GM18873 (cell line): ENCODE measurements at regions not wholly inside any gene's neighbourhood (a gene's known extent, or its start where the extent isn't known, plus 50 kb on each side); places are given as distances from the start of the nearest gene placed in this dataset.

Source experiments
- ATAC-seq: cut with Tn5 transposase; IDR thresholded peaks from one replicate; pipeline ENCODE4 v1.9.1; 2021; ENCODE audit warnings: mild to moderate bottlenecking, moderate library complexity, moderate number of reproducible peaks; ENCODE audit not compliant: unreplicated experiment, low FRiP score

- ATAC-seq: no peak
Measured at GRCh38 chr5:30957591-30957990, 235.9 kb upstream of the CDH6 start.

GRCh38 chr5:30956251-30956650 lies 237.2 kb upstream of the CDH6 start:
- ATAC-seq: no peak

- no peak for ATAC-seq
Measured at GRCh38 chr5:30937070-30937469, 256.4 kb upstream of the CDH6 start.

GRCh38 chr5:30933599-30933998 lies 259.9 kb upstream of the CDH6 start:
- no peak for ATAC-seq

- no peak for ATAC-seq
Measured at GRCh38 chr5:30932273-30933017, 261.0 kb upstream of the CDH6 start.

DNA sequence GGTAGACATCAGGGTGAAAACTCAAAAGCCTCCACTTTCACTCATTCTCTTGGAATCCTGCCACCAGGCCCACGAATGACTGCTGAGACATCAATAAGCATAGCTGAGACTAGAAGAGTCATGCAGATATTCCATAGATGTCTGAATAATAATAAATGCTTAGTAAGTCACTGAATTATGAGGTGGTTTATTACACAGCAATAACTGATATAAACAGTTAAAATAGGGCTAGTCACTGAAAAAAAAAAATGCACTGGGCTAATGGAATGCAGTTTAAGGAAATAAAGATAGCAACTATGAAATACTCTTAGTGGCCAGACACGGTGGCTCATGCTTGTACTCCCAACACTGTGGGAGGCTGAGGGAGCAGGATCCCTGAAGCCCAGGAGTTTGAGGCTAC lies 262.8 kb upstream of the CDH6 start:
- no peak for ATAC-seq

DNA sequence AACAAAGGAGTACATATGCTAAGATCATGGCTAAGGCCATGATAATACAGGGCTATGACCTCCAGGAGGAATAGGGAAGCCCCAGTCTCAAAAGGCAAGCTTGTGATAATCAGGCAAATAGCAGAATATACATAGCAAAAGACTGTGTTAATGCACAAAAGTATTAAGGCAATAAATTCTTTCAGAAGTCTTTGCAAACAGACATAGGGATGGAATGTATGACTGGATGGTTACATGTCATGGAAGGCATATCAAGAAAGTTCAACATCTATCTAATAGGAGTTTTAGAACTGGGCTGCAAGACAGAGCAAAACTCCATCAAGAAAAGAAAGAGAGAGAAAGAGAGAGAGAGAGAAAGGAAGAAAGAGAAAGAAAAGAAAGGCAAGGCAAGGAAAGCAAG lies 264.5 kb upstream of the CDH6 start:
- ATAC-seq: no peak

DNA sequence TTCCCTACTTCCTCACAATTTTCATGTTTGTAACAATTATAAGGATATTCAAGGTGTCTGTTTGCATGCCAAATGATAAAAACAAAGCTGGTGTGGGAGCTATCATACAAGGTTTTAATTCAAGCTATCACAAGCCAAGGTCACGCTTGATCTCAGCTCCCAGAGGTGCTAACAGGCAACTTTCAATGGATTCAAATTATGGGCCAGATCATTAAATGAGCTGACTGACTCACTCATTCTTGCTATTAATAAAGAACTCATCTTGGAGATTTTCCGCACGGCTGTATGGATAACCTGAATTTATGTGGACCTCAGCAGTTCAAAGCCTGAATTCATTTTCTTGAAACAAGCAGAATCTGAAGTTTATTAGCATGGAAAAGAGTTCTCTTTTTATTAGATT lies 267.3 kb upstream of the CDH6 start:
- no peak for ATAC-seq

- no peak for ATAC-seq
Measured at GRCh38 chr5:30921388-30921787, 272.1 kb upstream of the CDH6 start.

DNA sequence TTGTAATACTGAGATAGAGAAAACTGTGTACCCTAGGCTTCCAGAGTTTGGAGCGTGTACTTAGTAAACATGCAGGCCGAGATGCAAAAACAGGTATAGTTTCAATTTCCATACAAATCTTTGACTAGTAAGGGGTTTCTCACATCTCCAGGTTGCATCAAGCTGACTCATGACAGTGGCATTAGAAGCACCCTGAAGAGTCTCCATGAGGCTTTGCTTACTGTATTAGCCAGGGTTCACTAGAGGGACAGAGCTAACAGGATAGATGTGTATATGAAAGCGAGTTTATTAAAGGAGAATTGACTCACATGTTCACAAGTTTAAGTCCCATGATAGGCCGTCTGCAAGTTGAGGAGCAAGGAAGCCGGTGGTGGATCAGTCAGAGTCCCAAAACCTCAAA lies 275.3 kb upstream of the CDH6 start:
- no peak for ATAC-seq

- ATAC-seq: no peak
Measured at GRCh38 chr5:30908356-30908755, 285.1 kb upstream of the CDH6 start.

DNA sequence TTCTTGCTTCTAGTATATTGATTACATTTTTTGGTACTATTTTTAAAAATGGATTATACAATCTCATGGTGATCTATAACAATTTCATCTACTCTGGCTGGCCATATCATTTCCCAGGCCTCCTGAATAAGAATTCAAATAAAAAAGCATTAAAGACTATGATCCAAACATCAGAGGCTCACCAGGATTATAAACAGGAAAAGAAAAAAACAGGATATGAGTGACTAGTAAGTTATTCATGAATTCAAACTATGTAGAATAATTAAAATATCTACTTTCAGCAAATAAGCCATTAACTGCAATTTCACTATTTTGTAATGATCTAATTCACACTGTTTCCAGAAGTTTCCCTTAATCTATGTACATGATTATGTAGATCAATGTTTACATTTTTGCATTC lies 293.1 kb upstream of the CDH6 start:
- ATAC-seq: no peak

GRCh38 chr5:30894811-30895210 lies 298.7 kb upstream of the CDH6 start:
- ATAC-seq: no peak

GRCh38 chr5:30891660-30892059 lies 301.8 kb upstream of the CDH6 start:
- ATAC-seq: no peak

DNA sequence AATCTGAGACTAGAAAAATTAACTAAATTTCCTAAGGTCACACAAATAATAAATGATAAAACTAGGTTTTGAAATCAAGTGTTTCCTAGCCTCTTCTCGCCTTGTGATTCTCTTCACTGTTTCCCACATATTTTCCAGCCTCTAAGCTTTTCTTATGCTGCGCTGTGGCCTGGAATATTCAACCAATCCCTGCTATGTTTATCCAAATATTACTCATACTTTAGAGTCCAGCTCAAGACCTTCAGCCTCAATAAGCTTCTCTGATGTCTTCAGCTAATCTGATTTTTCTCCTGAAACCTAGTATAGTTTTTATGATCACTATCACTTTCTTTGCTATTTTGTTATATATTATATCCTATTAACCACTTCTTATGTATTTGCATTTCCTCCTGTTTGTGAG lies 303.1 kb upstream of the CDH6 start:
- no peak for ATAC-seq

DNA sequence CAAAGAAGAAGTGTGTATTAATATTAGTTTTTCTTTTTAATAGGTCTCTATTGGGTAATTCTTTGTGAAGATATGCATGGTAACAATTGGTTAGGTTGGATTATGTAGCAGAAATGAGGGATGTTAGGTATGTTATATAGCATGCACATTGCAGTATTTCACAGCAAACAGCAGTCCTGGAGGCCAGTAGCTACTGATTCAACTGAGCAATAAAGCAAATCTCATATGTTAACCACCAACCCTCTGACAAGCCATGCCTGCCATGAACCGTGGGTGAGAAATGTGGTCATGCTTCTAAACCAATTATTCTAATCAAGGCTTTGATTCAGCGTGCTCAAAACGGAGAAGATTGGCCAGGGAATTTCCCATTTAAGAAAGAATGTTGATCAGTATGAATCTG lies 313.0 kb upstream of the CDH6 start:
- ATAC-seq: no peak

DNA sequence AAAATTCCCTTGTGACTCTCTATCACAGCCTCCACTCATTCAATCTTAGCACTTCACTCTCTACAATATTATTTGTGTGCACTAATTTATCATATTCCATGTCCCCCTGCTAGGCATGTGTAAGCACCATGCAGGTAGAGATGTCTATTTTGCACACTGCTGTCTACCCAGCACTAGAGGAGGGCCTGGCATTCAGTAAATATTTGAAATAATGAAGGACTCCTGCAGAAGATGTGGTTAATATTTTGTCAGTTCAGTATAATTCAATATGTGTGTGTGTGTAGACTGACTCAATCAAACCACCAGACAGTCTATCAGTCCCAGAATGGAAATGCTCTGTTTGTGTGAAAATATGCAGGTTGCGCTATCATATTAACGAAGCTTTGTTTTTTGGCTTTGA lies 313.6 kb upstream of the CDH6 start:
- ATAC-seq: no peak

DNA sequence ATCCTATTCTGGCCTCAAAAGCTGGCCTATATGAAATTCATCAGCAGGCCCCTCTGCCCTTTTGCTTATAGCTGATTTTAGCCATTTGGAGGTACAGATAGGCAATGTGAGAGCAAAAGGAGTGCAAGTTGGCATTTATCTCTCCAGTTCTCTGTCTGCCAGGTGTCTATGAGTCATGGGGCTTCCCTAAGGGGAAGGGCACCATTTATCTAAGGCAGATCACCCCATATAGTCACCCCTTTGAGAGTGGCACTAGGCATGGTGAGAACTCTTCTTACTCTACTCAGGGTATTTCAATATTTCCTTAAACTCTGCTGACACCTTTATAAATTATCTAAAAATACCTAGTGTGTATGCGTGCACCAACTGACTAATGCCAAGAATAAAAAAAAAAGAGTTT lies 314.7 kb upstream of the CDH6 start:
- no peak for ATAC-seq

DNA sequence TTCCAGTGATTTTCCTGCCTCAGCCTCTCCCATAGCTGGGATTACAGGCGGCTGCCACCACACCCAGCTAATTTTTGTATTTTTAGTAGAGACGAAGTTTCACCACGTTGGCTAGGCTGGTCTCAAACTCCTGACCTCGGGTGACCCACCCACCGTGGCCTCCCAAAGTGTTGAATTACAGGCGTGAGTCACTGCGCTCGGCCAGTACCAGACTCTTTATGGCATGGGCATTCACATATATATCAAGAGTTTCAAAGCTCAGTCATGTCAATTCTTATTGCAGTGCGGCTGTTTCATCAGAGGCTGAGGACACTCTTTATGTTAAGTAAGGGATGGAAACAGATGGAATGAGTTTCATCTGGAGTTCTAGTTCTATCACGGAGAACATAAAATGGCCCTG lies 315.2 kb upstream of the CDH6 start:
- ATAC-seq: no peak

- ATAC-seq: no peak
Measured at GRCh38 chr5:30874241-30875034, 319.0 kb upstream of the CDH6 start.

- ATAC-seq: no peak
Measured at GRCh38 chr5:30871196-30871595, 322.3 kb upstream of the CDH6 start.

GRCh38 chr5:30867711-30868110 lies 325.8 kb upstream of the CDH6 start:
- no peak for ATAC-seq
